Renal cortical epithelial cell (primary cell): ENCODE measurements at regions not wholly inside any gene's neighbourhood (a gene's known extent, or its start where the extent isn't known, plus 50 kb on each side); places are given as distances from the start of the nearest gene placed in this dataset.

Source experiments
- DNase-seq: peaks from one replicate; pipeline ENCODE4 v3.0.0-alpha.2; 2011; ENCODE audit warnings: low read depth

GRCh38 chr10:58970160-58970915, 206.1 kb upstream of the PHYHIPL start:
- no peak for DNase-seq

DNA sequence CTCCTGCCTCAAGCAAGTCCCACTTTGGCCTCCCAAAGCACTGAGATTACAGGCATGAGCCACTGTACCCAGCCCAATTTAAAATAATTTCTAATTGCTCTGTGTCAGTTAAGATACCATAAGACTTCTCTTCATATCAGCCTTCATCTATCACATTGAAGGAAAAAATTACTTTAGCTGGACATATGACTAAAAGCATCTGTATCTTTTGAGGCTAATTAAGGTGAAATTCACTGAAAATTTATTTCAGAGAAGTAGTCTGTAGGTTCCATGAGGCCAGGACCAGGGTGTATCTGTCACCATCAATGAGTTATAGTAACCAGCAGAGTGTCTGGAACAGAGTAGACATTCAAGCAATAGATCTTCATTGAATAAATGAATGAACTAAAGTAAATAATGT, 205.2 kb upstream of the PHYHIPL start:
- no peak for DNase-seq

GRCh38 chr10:58971796-58972491, 204.5 kb upstream of the PHYHIPL start:
- DNase-seq = peak; percentile 90

- no peak for DNase-seq
Measured at GRCh38 chr10:58972576-58973234, 203.7 kb upstream of the PHYHIPL start.

DNA sequence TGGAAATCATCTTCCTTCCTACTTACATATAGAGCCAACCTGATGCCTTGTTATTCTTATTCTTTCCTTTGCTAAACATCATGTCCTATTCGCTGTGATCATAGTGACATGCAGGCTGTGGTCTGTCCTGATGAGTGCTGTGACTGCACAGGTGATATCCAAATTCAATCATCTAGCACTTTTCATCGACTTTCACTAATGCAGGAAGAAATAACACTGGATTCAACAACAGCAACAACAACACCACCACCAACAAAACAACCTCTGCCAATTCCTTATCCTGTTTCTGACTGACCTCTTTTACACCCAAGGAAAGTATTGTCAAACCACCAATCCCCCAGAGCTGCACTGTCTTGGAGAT, 203.2 kb upstream of the PHYHIPL start:
- no peak for DNase-seq

GRCh38 chr10:58976254-58976653, 200.2 kb upstream of the PHYHIPL start:
- DNase-seq = no peak

DNA sequence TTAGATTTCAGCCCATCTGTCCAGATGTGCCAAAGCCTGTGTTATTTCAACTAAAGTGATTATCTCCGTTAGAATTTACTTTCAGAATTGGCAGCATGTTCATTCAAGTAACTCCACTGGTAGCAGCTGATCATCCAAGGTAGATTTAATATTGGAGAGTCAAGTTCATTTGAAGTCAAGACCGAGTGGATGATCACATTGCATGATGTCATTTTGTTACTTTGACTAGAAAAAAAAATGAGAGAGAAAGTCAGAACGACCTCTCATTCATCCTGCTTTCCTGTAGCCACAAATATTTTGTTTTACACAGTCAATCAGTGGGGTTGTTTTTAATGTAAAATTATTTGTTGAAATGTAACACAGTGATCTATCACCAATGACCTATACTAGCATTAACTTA, 196.7 kb upstream of the PHYHIPL start:
- no peak for DNase-seq

DNA sequence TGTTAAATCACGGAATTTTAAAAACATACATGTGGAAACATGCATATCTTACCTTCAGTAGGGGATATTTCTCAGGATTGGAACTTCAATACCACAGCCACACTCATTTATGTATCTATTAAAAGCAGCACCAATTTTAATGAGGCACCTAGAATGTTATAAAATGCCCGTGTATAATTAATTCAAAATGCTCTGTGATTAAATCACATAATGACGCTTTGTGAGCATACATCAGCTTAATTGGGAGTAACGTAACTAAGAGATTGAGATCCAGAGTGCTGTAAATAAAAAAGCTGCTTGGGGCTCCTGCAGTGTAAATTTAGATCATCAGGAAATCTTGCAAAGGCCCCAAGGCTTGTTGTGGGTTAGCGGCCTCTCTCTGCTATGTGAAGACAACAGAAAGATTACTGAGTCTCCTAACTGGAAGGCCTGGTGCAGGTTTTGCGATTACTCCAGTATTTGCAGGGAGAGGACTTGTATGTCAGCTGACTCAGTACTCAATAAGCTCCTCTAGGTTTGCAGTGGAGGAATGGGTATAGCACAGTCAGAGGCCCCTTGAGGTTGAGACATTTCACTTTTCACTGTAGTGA, 195.5 kb upstream of the PHYHIPL start:
- no peak for DNase-seq

DNA sequence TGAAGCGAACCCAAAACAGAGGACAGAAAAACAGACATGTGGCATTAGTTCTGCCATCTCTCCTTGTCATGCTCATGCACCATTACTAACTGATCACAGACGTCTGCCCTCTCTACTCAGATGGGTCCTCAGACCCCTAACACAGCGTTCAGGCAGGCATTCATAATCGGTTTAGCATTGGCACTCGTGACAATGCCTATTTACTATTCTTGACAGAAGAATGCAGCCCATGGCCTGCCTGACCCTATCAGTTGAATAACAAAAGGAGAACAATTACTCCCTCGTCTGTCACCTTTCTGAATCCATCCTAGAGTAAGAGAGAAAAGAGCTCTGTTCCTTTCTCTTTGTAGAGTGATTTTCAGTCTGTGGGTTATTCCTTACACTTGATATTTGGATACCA, 194.6 kb upstream of the PHYHIPL start:
- no peak for DNase-seq

DNA sequence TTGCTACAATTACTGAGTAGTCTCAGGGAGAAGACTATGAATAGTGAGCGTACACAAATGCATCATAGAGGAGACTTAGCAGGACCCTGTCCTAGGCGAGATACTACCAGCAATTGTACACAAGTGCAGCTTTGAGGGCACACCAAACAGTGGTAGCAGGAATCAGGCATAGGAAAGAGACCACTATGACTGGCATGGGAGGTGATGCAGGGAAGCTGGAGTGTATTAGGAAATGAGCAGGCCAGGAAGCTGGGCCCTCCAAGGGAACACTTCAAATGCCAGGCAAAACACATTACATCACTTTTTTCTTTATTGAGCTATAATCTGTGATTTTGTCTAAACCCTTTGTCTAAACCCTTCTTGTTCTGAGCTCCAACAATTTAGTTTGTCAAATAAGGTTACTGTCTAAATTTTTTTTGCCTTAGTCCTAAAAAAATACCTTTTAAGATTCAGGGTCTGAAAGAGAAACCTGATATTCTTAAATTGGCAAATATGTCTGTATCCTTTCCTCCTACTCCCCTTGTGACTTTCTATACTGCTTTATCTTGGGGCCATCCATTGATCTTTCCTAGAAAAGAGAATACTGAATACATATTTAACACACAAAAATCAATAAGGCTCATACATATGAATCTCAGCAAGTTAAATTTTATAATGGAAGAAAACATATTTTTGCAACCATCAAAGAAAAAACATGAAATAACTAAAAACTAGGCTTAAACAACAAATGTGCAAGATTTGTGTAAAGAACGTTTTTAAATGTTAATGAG, 193.8 kb upstream of the PHYHIPL start:
- no peak for DNase-seq

DNA sequence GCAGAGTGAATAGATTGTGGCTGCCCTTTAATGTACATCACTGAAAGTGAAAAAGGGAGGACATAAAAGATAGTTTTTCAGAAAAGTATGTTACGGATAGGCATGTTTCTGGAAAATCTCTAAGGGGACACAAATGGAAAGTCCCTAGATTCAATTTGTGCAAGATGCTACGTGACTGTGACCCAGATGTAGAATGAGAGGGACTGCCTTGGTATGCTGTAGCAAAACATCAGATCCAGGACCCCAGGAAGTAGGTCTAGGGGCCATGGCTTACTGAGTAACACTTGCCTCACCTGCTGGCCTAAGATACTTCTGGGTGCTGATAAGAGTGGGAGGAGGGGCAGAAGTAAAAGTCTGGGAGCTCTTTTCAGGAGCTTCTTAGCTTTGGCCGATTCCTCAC, 191.2 kb upstream of the PHYHIPL start:
- no peak for DNase-seq

GRCh38 chr10:58989486-58990039, 186.9 kb upstream of the PHYHIPL start:
- no peak for DNase-seq

DNA sequence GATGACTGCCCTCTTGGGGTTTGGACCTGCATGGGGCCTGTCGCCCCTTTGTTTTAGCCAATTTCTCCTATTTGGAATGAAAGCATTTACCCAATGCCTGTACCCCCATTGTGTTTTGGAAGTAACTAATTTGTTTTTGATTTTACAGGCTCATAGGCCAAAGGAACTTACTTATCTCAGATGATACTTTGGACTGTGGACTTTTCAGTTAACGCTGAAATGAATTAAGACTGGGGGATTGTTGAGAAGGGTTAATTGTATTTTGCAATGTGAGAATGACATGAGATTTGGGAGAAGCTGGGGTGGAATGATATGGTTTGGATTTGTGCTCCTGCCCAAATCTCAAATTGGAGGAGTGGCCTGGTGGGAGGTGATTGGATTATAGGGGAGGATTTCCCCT, 185.8 kb upstream of the PHYHIPL start:
- no peak for DNase-seq

DNA sequence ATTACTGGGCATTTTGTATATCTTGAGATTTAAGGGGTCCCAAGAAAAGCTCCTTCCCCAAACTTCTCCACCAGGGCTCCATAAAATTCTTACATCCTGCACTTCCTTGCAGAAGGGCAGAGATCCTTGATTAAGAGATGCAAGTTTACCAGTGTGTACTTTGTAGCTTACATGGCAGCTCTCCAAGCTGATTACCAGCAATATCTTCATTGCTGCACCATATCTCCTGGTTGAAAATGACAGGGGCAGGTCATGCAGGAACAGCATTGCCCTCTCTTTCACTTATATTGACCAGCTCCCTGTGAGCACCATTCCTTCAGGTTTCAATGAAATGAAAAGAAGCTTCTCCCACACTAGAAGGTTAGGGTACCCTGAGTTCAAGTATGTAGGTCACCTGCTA, 184.6 kb upstream of the PHYHIPL start:
- DNase-seq = no peak

- DNase-seq = no peak
Measured at GRCh38 chr10:58992830-58993460, 183.5 kb upstream of the PHYHIPL start.

DNA sequence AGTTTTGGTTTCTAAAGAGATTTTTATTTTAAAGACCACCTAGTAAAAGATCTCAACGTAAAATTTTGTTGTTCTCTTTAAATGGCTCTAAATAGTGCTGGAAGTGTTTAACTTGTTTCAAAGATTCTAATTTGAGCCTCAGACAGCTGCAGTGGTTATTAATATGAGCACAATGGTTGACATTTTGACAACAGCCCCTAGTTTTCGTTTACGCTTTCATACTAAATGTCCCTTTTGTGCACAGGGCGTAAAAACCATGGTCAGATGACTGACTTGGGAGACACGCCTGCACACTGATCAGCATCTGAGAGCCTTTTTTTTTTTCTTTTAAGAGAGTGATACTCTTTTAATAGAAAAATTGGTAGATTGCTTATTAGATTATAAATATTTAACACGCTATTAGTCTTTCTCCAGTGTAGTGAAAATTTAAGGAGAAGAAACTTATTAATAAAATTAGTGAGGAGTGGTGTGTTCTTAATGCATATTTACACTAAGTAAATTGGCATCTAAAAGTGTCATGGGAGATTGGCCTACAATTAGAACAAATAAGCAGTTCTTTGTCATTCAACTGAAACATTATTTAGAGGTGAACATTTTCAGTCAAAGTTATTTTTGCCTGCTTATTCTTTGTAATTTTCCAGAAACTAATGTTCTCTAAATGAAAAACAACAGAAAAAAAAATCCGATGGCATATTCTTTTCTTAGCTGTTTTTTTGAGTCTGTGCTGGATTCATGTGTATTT, 182.8 kb upstream of the PHYHIPL start:
- no peak for DNase-seq

DNA sequence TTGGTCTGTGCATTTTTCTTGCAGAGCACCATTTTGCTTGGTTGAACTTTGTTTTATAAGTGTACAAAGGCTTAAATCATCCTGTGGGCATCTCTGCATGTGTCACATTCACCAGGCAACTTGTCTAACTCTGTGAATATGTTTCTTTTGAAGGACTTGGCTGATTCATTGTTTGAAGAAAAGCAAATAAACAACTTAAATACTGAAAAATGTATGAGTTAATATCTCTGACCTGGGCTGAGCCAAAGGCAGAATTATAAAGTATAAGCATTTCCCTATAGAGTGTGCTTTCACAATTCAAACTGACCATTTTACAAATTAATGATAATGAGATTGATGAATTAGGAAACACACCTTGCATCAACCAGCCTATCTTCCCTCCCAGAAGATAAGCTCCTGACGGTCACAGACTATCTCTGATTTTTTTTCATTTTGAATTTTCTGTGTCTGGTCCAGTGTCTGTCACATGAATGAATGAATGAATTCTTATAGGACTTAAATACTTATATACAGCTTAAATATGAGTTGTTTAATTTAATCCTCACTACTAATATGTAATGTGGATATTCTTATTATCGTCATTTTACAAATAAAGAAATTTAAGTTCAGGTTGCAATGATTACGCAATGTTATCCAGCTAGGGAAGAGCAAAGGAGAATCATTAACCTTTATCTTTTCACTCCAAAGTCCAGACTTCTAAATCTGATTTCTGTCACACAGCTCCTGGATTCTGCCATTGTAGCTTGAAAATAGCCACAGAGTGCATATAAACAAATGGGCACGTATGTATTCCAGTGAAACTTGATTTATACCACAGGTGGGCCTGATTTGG, 182.0 kb upstream of the PHYHIPL start:
- DNase-seq = peak; percentile 39

GRCh38 chr10:58995058-58995596, 181.3 kb upstream of the PHYHIPL start:
- no peak for DNase-seq

DNA sequence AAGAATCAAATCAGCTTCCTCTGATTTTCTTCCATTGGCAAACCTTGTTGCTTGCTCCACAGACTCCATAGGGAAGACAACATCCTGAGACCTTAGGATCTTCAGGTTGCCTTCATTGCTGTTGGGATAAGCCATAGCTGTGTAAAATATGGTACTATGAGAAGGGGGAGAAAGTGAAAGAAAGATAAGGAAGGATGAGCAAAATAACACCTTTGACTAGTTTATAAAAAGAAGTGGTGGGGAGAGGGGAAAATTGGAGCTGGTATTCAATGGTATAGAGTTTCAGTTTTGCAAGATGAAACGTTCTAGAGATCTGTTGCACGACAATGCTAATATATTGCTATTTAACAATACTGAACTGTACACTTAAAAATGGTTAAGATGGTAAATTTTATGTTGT, 180.4 kb upstream of the PHYHIPL start:
- no peak for DNase-seq
